HEK293 (cell line): ENCODE measurements at regions not wholly inside any gene's neighbourhood (a gene's known extent, or its start where the extent isn't known, plus 50 kb on each side); places are given as distances from the start of the nearest gene placed in this dataset.

Experiments used
- CTCF ChIP-seq: fragments of 450-650 bp; formaldehyde crosslinking; IDR thresholded peaks from 2 replicates; pipeline ENCODE4 v1.5.1; 2016; ENCODE audit warnings: missing biosample characterization, missing genetic modification characterization
- KLF16 ChIP-seq: fragments of 450-650 bp; formaldehyde crosslinking; IDR thresholded peaks from 2 replicates; pipeline ENCODE4 v1.5.1; 2017; ENCODE audit warnings: missing biosample characterization, missing genetic modification characterization
- PRDM6 ChIP-seq: fragments of 450-650 bp; formaldehyde crosslinking; IDR thresholded peaks from 2 replicates; pipeline ENCODE4 v1.5.1; 2017; ENCODE audit warnings: missing biosample characterization, missing genetic modification characterization
- SP7 ChIP-seq: fragments of 450-650 bp; formaldehyde crosslinking; IDR thresholded peaks from 2 replicates; pipeline ENCODE4 v1.5.1; 2016; ENCODE audit warnings: missing biosample characterization, missing genetic modification characterization
- ZBTB21 ChIP-seq: fragments of 450-650 bp; formaldehyde crosslinking; IDR thresholded peaks from 2 replicates; pipeline ENCODE4 v1.5.1; 2017; ENCODE audit warnings: missing biosample characterization, missing genetic modification characterization
- ZNF776 ChIP-seq: fragments of 450-650 bp; formaldehyde crosslinking; IDR thresholded peaks from 2 replicates; pipeline ENCODE4 v1.5.0; 2017; ENCODE audit warnings: missing biosample characterization, missing genetic modification characterization, borderline replicate concordance

- no peak for TF ChIP-seq CTCF
- TF ChIP-seq SP7 = no peak
- no peak for TF ChIP-seq KLF16 (tag by site-specific recombination)
- TF ChIP-seq PRDM6 = no peak
- no peak for TF ChIP-seq ZBTB21 (tag by site-specific recombination)
- no peak for TF ChIP-seq ZNF776 (tag by site-specific recombination)
Measured at GRCh38 chr17:70296456-70296855, 127.1 kb downstream of the KCNJ2 start.
